ENCODE measurements at regions not wholly inside any gene's neighbourhood (a gene's known extent, or its start where the extent isn't known, plus 50 kb on each side); places are given as distances from the start of the nearest gene placed in this dataset.

GRCh38 chr6:6851949-6852261 lies 255.9 kb upstream of the RREB1 start:
- H3K4me1 ChIP-seq (ENCODE audit: control insufficient read depth in 4 of 4, insufficient read depth in 4 of 4, low read length in 3 of 4), result peaks cover 0 to 10% (median 3%) of the 10 kb centered on the region in 4 donors
- DNase-seq (ENCODE audit: low spot score), result no peak
- H3K4me3 ChIP-seq (ENCODE audit: low read depth in 1 of 3, low read length in 3 of 3), result no peak overlapping the region
- H3K36me3 ChIP-seq (ENCODE audit: control insufficient read depth in 4 of 4, insufficient read depth in 3 of 4, low read depth in 1 of 4, low read length in 3 of 4), result no peaks in the 10 kb centered on the region
- TF ChIP-seq GABPA (IDR thresholded peaks at IDR 0.05 in 1 of 2, conservative IDR thresholded peaks at IDR 0.05 in 1 of 2) (no peak), RXRA (IDR thresholded peaks at IDR 0.05) (no peak), JUND (IDR thresholded peaks at IDR 0.05) (no peak), MAX (IDR thresholded peaks at IDR 0.05) (no peak)
- 91% methylated on average over 2 of the region's 2 CpGs for WGBS
- H3K9ac ChIP-seq (ENCODE audit: low read depth in 1 of 2, low read length in 2 of 2), result no peak overlapping the region
- no peak overlapping the region for H3K27ac ChIP-seq (ENCODE audit: low read depth in 1 of 2, low read length in 2 of 2)
- H3K27me3 ChIP-seq (ENCODE audit: control insufficient read depth in 4 of 4, insufficient read depth in 4 of 4, low read length in 3 of 4), result no peaks in the 10 kb centered on the region
- no peaks in the 10 kb centered on the region for H3K9me3 ChIP-seq (ENCODE audit: control insufficient read depth in 4 of 4, low read length in 3 of 4)

GRCh38 chr6:6856538-6857523 lies 250.9 kb upstream of the RREB1 start:
- Histone ChIP-seq H3K9me3 (ENCODE audit: control insufficient read depth in 4 of 4, low read length in 3 of 4) (no peaks in the 10 kb centered on the region), H3K27me3 (ENCODE audit: control insufficient read depth in 4 of 4, insufficient read depth in 4 of 4, low read length in 3 of 4) (no peaks in the 10 kb centered on the region), H3K27ac (ENCODE audit: low read depth in 1 of 2, low read length in 2 of 2) (peak overlapping the region; percentile 86 to 91), H3K36me3 (ENCODE audit: control insufficient read depth in 4 of 4, insufficient read depth in 3 of 4, low read depth in 1 of 4, low read length in 3 of 4) (no peaks in the 10 kb centered on the region), H3K4me3 (ENCODE audit: low read depth in 1 of 3, low read length in 3 of 3) (peak overlapping the region in 2 of 3 donors; percentile 32 to 34), H3K9ac (ENCODE audit: low read depth in 1 of 2, low read length in 2 of 2) (peak overlapping the region in 1 of 2 donors; percentile 33), H3K4me1 (ENCODE audit: control insufficient read depth in 4 of 4, insufficient read depth in 4 of 4, low read length in 3 of 4) (peaks cover 0 to 22% (median 11%) of the 10 kb centered on the region in 4 donors)
- 39% methylated on average over 23 of the region's 23 CpGs for WGBS
- peak; percentile 79 for TF ChIP-seq TAF1 (conservative IDR thresholded peaks at IDR 0.05)
- no peak for TF ChIP-seq FOXA1 (IDR thresholded peaks at IDR 0.05)
- peak; percentile 84 for TF ChIP-seq SP1 (IDR thresholded peaks at IDR 0.05)
- TF ChIP-seq MAX (IDR thresholded peaks at IDR 0.05), result no peak
- TF ChIP-seq RXRA (IDR thresholded peaks at IDR 0.05), result peak; percentile 28 to 88
- no peak for TF ChIP-seq YY1 (IDR thresholded peaks at IDR 0.05)
- peak; percentile 16 for TF ChIP-seq HNF4G (IDR thresholded peaks at IDR 0.05)
- TF ChIP-seq, protein P1, sequence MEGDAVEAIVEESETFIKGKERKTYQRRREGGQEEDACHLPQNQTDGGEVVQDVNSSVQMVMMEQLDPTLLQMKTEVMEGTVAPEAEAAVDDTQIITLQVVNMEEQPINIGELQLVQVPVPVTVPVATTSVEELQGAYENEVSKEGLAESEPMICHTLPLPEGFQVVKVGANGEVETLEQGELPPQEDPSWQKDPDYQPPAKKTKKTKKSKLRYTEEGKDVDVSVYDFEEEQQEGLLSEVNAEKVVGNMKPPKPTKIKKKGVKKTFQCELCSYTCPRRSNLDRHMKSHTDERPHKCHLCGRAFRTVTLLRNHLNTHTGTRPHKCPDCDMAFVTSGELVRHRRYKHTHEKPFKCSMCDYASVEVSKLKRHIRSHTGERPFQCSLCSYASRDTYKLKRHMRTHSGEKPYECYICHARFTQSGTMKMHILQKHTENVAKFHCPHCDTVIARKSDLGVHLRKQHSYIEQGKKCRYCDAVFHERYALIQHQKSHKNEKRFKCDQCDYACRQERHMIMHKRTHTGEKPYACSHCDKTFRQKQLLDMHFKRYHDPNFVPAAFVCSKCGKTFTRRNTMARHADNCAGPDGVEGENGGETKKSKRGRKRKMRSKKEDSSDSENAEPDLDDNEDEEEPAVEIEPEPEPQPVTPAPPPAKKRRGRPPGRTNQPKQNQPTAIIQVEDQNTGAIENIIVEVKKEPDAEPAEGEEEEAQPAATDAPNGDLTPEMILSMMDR (IDR thresholded peaks at IDR 0.05; ENCODE audit: low read depth, low read length, missing input control), result no peak
- TF ChIP-seq EGR1 (IDR thresholded peaks at IDR 0.05; ENCODE audit: low read depth in 2 of 2), result peak in 1 of 2 donors; percentile 23
- peak; percentile 7 for TF ChIP-seq FOXA2 (IDR thresholded peaks at IDR 0.05)
- TF ChIP-seq, protein P2, sequence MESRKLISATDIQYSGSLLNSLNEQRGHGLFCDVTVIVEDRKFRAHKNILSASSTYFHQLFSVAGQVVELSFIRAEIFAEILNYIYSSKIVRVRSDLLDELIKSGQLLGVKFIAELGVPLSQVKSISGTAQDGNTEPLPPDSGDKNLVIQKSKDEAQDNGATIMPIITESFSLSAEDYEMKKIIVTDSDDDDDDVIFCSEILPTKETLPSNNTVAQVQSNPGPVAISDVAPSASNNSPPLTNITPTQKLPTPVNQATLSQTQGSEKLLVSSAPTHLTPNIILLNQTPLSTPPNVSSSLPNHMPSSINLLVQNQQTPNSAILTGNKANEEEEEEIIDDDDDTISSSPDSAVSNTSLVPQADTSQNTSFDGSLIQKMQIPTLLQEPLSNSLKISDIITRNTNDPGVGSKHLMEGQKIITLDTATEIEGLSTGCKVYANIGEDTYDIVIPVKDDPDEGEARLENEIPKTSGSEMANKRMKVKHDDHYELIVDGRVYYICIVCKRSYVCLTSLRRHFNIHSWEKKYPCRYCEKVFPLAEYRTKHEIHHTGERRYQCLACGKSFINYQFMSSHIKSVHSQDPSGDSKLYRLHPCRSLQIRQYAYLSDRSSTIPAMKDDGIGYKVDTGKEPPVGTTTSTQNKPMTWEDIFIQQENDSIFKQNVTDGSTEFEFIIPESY (IDR thresholded peaks at IDR 0.05), result no peak
- peak; percentile 26 for TF ChIP-seq ATF3 (IDR thresholded peaks at IDR 0.05)
- TF ChIP-seq HNF4A (conservative IDR thresholded peaks at IDR 0.05), result peak in 1 of 2 donors; percentile 31
- TF ChIP-seq JUND (IDR thresholded peaks at IDR 0.05), result peak in 1 of 2 donors; percentile 15
- TF ChIP-seq RAD21 (IDR thresholded peaks at IDR 0.05), result peak in 1 of 2 donors; percentile 15
- TF ChIP-seq NR2F2 (IDR thresholded peaks at IDR 0.05), result no peak
- DNase-seq (ENCODE audit: low spot score), result no peak

Data from liver (tissue), 8 donors.